Spinal cord (tissue), 9 donors: ENCODE measurements at regions not wholly inside any gene's neighbourhood (a gene's known extent, or its start where the extent isn't known, plus 50 kb on each side); places are given as distances from the start of the nearest gene placed in this dataset.
A peak's percentile ranks its signal among the peaks of the same experiment; 100 is the strongest.

Experiments
- DNase-seq, 6 donors: peaks; one replicate each; pipeline versions ENCODE4 v3.0.0 to v3.0.0-alpha.2; 2013 to 2015; ENCODE audit warnings: low spot score in 6 of 6, low read depth in 4 of 6
- H3K27ac ChIP-seq: one replicate; pipeline ENCODE4 v1.5.1; 2013; ENCODE audit warnings: low read depth, low read length, control low read depth
- H3K27me3 ChIP-seq: one replicate; pipeline ENCODE4 v1.6.1; 2013; ENCODE audit warnings: low read length; ENCODE audit not compliant: control insufficient read depth, insufficient read depth
- H3K36me3 ChIP-seq: one replicate; pipeline ENCODE4 v1.6.1; 2013; ENCODE audit warnings: low read length; ENCODE audit not compliant: control insufficient read depth, insufficient read depth
- H3K4me1 ChIP-seq: one replicate; pipeline ENCODE4 v1.6.1; 2013; ENCODE audit warnings: low read length; ENCODE audit not compliant: control insufficient read depth, insufficient read depth
- H3K4me3 ChIP-seq: one replicate; pipeline ENCODE4 v1.5.1; 2013; ENCODE audit warnings: low read depth, low read length, control low read depth
- H3K9me3 ChIP-seq: one replicate; pipeline ENCODE4 v1.6.1; 2013; ENCODE audit warnings: low read length; ENCODE audit not compliant: control insufficient read depth, insufficient read depth
- WGBS: methylation state at CpG from one replicate; pipeline ENCODE4 v1.1.5; 2013; ENCODE audit warnings: missing lambda C conversion rate; ENCODE audit not compliant: insufficient coverage; 5-methylcytosine and 5-hydroxymethylcytosine counted together
- donor health status: healthy.

DNA sequence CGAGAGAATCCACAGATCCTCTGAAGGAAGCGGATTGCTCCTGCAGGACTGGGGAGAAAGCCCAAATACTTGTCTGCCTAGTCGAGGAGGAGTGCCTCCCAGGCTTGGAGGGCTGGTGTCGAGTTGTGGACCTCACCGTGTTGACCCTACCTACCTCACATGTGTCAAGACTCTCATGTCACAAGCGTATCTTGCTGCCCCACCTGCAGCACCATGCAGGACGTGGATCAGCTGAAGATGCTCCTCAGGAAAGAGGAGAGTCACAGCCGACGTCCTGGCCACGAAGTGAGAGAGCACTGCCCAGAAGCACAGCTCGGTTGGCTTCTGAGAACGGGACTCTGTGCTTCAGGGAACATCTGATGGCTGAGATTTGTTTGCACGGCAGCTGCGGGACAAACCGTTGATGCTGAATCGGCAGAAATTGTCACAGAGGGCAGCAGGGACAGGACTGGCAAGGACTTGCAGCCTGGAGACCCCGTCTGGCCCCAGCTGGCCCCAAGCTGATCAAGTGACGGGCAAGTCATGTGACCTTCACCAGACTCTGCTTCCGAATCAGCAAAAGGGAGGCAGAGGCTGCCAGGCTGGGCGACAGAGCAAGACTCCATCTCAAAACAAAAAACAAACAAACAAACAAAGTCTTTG, 119.1 kb upstream of the ITGA1 start:
- Histone ChIP-seq H3K4me3 (no peak overlapping the region), H3K27me3 (no peaks in the 10 kb centered on the region), H3K27ac (no peak overlapping the region), H3K36me3 (no peaks in the 10 kb centered on the region), H3K9me3 (no peaks in the 10 kb centered on the region), H3K4me1 (no peaks in the 10 kb centered on the region)
- no peak for DNase-seq
- 93% methylated on average over 19 of the region's 20 CpGs for WGBS

DNA sequence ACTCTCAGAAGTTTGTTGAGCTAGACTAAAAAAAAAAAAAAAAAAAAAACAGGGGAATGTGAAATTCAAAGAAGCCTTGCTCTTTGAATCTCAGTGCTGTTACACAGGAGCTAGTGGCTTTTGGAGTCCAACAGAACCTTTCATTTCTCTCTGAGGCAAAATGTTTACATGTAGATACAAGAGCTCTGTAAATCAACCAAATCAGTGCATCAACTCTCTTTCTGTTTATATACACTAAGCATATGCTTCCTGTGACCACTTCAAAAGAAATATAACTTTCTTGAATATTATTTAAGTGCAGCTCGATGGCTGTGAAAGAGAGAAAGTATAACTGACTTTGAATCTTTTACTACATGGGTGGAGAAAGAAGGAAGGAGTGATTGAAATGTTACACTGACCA, 115.3 kb upstream of the ITGA1 start:
- no peak for DNase-seq
- no peaks in the 10 kb centered on the region for H3K4me1 ChIP-seq
- no peak overlapping the region for H3K27ac ChIP-seq
- no peaks in the 10 kb centered on the region for H3K27me3 ChIP-seq
- no CpG with 5 or more reads among the region's 1 CpG for WGBS
- H3K36me3 ChIP-seq = no peaks in the 10 kb centered on the region
- no peak overlapping the region for H3K4me3 ChIP-seq
- no peaks in the 10 kb centered on the region for H3K9me3 ChIP-seq

DNA sequence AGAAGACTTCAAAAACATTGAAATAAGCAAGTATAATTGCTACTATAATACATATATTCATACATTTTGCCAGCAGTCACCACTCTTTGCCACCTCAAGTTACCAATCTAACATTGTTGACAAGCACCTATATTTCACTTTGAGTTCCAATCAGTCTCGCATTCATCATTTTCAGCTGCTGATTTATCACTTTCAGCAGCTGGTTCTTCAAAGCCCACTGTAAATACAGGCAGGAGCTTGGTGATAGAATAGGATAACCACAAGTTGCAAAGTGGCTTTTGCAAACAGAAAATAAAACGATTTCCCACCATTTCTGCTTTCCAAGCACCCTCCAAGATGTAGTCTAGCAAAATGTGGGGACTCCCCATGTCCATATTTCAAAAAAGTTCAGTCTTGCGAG, 114.2 kb upstream of the ITGA1 start:
- no peaks in the 10 kb centered on the region for H3K4me1 ChIP-seq
- no peak overlapping the region for H3K4me3 ChIP-seq
- no peak for DNase-seq
- no peak overlapping the region for H3K27ac ChIP-seq
- no CpG with 5 or more reads among the region's 3 CpGs for WGBS
- H3K9me3 ChIP-seq = no peaks in the 10 kb centered on the region
- no peaks in the 10 kb centered on the region for H3K27me3 ChIP-seq
- H3K36me3 ChIP-seq = no peaks in the 10 kb centered on the region

DNA sequence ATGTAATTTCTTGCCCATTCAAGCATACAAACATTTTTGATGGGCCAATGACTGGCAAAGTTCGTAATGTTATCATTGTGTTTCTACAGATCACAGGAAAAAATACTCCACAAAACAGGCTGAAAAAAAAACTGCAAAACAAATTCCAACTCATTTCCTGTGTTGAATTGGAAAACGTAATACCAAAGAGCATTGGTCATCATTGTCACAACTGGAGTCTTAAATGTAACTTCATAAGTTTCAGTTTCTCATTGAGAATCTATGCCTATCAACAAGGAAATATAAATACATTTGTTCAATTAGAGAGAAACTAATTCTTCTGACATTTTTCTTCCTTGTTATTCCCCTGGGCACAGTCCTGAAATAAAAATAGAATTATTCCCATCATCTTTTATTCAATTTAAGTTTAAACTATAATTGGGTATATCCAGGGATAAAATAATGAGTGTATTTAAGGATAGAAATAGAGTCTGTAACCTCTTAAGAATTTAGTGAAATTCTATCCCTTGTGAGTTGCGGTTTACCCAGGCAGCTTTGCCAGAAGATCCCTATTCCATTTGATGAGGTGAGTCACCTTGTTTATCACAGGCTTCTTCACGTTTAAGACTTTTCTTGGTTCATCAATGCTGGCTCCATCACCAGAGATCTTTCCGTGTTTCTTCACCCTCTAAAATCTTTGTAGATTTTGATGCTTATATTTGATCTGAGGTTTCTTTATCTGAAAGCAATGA, 112.7 kb upstream of the ITGA1 start:
- H3K27me3 ChIP-seq = no peaks in the 10 kb centered on the region
- peaks cover 1% of the 10 kb centered on the region for H3K9me3 ChIP-seq
- WGBS = 90% methylated on average over 3 of the region's 5 CpGs
- no peak overlapping the region for H3K27ac ChIP-seq
- no peak for DNase-seq
- no peak overlapping the region for H3K4me3 ChIP-seq
- no peaks in the 10 kb centered on the region for H3K4me1 ChIP-seq
- H3K36me3 ChIP-seq = no peaks in the 10 kb centered on the region

DNA sequence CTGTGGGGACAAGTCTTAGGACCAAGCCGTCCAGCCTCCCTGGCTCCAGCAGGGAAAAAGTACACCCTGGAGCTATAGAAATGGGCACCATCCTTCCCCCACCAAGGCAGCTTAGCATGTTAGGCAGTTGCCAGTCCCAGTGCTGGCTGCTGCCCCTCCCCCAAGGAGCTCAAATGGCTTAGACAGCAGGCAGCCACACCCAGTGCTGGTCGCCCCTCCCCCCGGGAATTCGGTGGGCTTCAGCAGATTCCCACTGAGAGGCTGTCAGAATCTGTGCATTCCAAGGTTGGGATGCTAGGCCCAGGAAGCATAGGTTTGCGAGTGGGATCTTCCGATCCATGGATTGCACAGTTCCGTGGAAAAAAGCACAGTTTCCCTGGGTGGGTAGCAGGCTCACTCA, 105.2 kb upstream of the ITGA1 start:
- H3K4me1 ChIP-seq = no peaks in the 10 kb centered on the region
- no peak overlapping the region for H3K27ac ChIP-seq
- no peak overlapping the region for H3K4me3 ChIP-seq
- no peaks in the 10 kb centered on the region for H3K36me3 ChIP-seq
- H3K9me3 ChIP-seq = peaks cover 1% of the 10 kb centered on the region
- no peaks in the 10 kb centered on the region for H3K27me3 ChIP-seq
- DNase-seq = no peak
- WGBS = 48% methylated on average over 4 of the region's 7 CpGs

DNA sequence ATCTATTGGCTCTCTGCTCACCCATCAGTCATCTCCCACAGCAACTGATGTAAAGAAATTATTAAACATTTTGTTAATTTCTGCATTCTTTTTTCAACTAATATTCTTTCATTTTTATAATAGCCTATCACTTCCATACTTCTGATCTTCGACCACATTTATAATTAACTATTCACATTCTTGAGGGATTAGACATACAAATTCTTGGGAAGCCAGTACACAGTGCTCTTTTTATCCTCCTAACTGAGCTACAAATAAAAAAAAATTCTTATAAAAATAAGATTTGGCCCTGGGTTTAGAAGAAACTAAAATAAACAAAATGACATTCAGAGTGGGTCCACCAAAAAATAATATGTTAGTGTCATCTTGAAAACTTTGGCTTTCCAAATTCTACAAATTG, 103.7 kb upstream of the ITGA1 start:
- H3K36me3 ChIP-seq = no peaks in the 10 kb centered on the region
- H3K9me3 ChIP-seq = peaks cover 1% of the 10 kb centered on the region
- H3K27ac ChIP-seq = no peak overlapping the region
- no peaks in the 10 kb centered on the region for H3K27me3 ChIP-seq
- H3K4me3 ChIP-seq = no peak overlapping the region
- WGBS = no CpG with 5 or more reads among the region's 1 CpG
- H3K4me1 ChIP-seq = no peaks in the 10 kb centered on the region
- DNase-seq = no peak

DNA sequence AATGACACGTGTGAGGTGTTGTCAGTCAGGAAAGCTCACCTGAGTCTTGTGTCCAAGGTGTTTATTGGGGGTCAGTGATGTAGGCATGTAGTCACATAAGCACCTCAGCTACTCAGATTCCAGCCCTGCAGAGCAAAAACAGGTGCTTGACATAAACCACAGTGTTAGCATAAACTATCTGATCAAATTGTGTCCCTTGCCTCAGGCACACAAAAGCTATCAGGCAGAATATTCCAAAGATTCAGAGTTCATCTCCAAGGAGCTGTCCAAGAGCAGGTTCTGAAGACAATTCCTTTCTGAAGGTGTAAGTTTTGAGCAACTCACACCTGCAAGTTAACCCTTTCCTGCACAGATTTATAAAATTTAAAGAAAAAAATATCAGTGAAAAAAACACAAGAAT, 102.2 kb upstream of the ITGA1 start:
- H3K4me1 ChIP-seq = no peaks in the 10 kb centered on the region
- H3K27ac ChIP-seq = no peak overlapping the region
- WGBS = no CpG with 5 or more reads among the region's 1 CpG
- DNase-seq = no peak
- H3K9me3 ChIP-seq = no peaks in the 10 kb centered on the region
- H3K36me3 ChIP-seq = no peaks in the 10 kb centered on the region
- H3K4me3 ChIP-seq = no peak overlapping the region
- H3K27me3 ChIP-seq = no peaks in the 10 kb centered on the region

DNA sequence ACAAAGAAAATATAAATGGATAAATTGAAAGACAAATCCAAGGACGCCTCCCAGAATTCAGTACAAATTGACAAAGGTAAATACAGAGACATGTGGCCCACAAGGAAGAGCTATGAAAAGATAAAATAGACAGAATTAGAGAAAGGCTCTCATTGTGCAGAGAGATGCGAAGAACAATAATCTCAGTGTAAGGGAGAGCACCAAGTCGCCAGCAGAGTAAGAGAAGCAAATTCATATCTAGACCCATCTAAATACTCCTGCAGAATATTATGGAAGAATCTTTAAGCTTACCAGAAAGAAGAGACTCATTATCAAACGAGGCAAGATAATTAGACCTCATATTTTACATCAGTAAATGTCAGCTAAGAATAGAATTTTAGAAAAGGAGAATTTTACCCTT, 101.7 kb upstream of the ITGA1 start:
- no peaks in the 10 kb centered on the region for H3K9me3 ChIP-seq
- no peak for DNase-seq
- H3K27me3 ChIP-seq = no peaks in the 10 kb centered on the region
- WGBS = no CpG with 5 or more reads among the region's 4 CpGs
- H3K4me3 ChIP-seq = no peak overlapping the region
- no peak overlapping the region for H3K27ac ChIP-seq
- no peaks in the 10 kb centered on the region for H3K4me1 ChIP-seq
- no peaks in the 10 kb centered on the region for H3K36me3 ChIP-seq

DNA sequence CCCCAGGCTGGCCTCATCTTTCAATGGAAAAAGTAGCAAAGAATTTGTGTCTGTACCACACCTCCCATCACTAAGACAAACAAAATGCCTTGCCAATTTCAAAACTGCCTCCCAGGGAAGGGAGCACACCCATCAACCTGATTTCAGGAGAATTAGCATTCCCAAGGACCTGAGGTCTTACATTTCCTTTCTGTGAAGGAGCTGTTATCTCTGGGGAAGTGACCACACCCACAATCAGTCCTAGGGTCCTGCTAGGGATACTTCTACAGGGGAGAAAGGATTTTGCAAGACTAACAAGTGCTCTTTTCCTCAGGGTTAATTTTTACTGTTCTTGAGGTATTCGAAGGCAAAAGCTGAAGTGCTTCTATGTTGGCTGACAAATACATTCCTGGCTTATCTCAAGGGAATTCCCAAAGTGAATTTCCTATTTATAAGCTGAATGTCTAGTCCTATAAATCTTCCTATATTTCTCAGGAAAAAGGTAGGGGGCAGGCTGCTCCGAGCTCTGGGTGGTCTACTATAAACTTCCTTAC, 97.4 kb upstream of the ITGA1 start:
- WGBS = no CpG with 5 or more reads among the region's 2 CpGs
- Histone ChIP-seq H3K4me3 (no peak overlapping the region), H3K36me3 (no peaks in the 10 kb centered on the region), H3K27ac (no peak overlapping the region), H3K9me3 (no peaks in the 10 kb centered on the region), H3K27me3 (no peaks in the 10 kb centered on the region), H3K4me1 (no peaks in the 10 kb centered on the region)
- no peak for DNase-seq

DNA sequence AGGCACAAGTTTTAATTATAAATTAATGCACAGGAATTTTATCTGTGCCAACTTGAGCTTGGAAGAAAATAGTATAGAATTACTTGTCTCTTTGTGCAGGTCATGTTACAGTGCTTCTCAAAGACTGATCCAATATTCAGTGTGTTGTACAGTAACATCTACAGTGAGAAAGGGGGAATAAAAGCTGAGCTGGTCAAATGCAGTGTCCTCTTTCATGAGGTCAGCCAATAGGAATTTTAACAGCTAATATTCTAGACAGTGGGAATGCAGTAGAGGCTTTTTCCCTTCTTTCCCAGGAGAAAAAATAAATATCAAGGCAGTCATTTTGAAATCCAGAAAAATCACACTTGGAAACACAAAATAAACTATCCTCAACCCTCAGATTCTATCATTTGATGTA, 95.7 kb upstream of the ITGA1 start:
- peak in 1 of 6 donors; percentile 15 for DNase-seq
- no peak overlapping the region for H3K4me3 ChIP-seq
- H3K9me3 ChIP-seq = no peaks in the 10 kb centered on the region
- H3K27me3 ChIP-seq = no peaks in the 10 kb centered on the region
- no peaks in the 10 kb centered on the region for H3K36me3 ChIP-seq
- no peak overlapping the region for H3K27ac ChIP-seq
- H3K4me1 ChIP-seq = no peaks in the 10 kb centered on the region
